Inferior parietal cortex (tissue), 1 donor: ENCODE measurements at regions not wholly inside any gene's neighbourhood (a gene's known extent, or its start where the extent isn't known, plus 50 kb on each side); places are given as distances from the start of the nearest gene placed in this dataset.
A peak's percentile ranks its signal among the peaks of the same experiment; 100 is the strongest.

Experiments
- DNase-seq: peaks from one replicate; pipeline ENCODE4 v3.0.0-alpha.2; 2016; ENCODE audit errors: extremely low spot score

- DNase-seq = no peak
These were observed 1490.6 kb upstream of the CDH6 start for GRCh38 chr5:29702875-29703274.

GRCh38 chr5:29701600-29701999 is 1491.9 kb upstream of the CDH6 start:
- no peak for DNase-seq

- DNase-seq = peak; percentile 5
These were observed 1495.6 kb upstream of the CDH6 start for GRCh38 chr5:29697785-29698414.

GRCh38 chr5:29697278-29697677 is 1496.2 kb upstream of the CDH6 start:
- DNase-seq = no peak

GRCh38 chr5:29672678-29673077 is 1520.8 kb upstream of the CDH6 start:
- no peak for DNase-seq

GRCh38 chr5:29662876-29663275 is 1530.6 kb upstream of the CDH6 start:
- DNase-seq = no peak

- DNase-seq = no peak
These were observed 1538.5 kb upstream of the CDH6 start for GRCh38 chr5:29654954-29655353.

- no peak for DNase-seq
These were observed 1544.2 kb upstream of the CDH6 start for GRCh38 chr5:29649321-29649720.

- DNase-seq = no peak
These were observed 1550.9 kb upstream of the CDH6 start for GRCh38 chr5:29642601-29643000.

GRCh38 chr5:29614206-29614605 is 1579.3 kb upstream of the CDH6 start:
- DNase-seq = no peak

GRCh38 chr5:29588236-29588635 is 1605.2 kb upstream of the CDH6 start:
- DNase-seq = no peak

- no peak for DNase-seq
These were observed 1605.7 kb upstream of the CDH6 start for GRCh38 chr5:29587832-29588231.

- no peak for DNase-seq
These were observed 1625.5 kb upstream of the CDH6 start for GRCh38 chr5:29568028-29568427.

GRCh38 chr5:29561564-29561963 is 1631.9 kb upstream of the CDH6 start:
- DNase-seq = no peak

- no peak for DNase-seq
These were observed 1643.0 kb upstream of the CDH6 start for GRCh38 chr5:29550523-29550922.

GRCh38 chr5:29548262-29548661 is 1645.2 kb upstream of the CDH6 start:
- DNase-seq = no peak

GRCh38 chr5:29547236-29547865 is 1646.1 kb upstream of the CDH6 start:
- no peak for DNase-seq

- DNase-seq = no peak
These were observed 1650.0 kb upstream of the CDH6 start for GRCh38 chr5:29543501-29543900.

GRCh38 chr5:29524227-29524626 is 1669.3 kb upstream of the CDH6 start:
- DNase-seq = no peak

GRCh38 chr5:29518176-29518575 is 1675.3 kb upstream of the CDH6 start:
- no peak for DNase-seq

GRCh38 chr5:29516224-29516623 is 1677.3 kb upstream of the CDH6 start:
- DNase-seq = no peak

- DNase-seq = no peak
These were observed 1685.4 kb upstream of the CDH6 start for GRCh38 chr5:29508131-29508530.

GRCh38 chr5:29504411-29504810 is 1689.1 kb upstream of the CDH6 start:
- no peak for DNase-seq

- no peak for DNase-seq
These were observed 1694.6 kb upstream of the CDH6 start for GRCh38 chr5:29498860-29499259.
